IMR-90 (cell line): ENCODE measurements at regions not wholly inside any gene's neighbourhood (a gene's known extent, or its start where the extent isn't known, plus 50 kb on each side); places are given as distances from the start of the nearest gene placed in this dataset.

ENCODE experiments used
- ATAC-seq: fragments of 200-7000 bp; cut with Tn5 transposase; 2 replicates; pipeline ENCODE4 v1.9.1; 2020; ENCODE audit warnings: low read depth, mild to moderate bottlenecking, moderate library complexity
- BruUV-seq: library from RNA; stranded (reverse); fragments of 400-500 nt; replicated peaks from 2 replicates; lab custom pipeline; 2021; lab: Mats Ljungman, UMichigan
- CTCF ChIA-PET: fragments of 300-600 bp; formaldehyde crosslinking; extraction: SDS; loops from one replicate; lab custom pipeline; 2021; ENCODE audit warnings: antibody characterized with exemption; lab: Yijun Ruan, JAX
- POLR2A ChIA-PET: fragments of 300-600 bp; sonication (Branson Sonifier 250); formaldehyde crosslinking; loops from one replicate; lab custom pipeline; 2022; ENCODE audit warnings: antibody characterized with exemption; ENCODE audit not compliant: unreplicated experiment; lab: Charles Lee
- DNase-seq: peaks from one replicate; pipeline ENCODE4 v3.0.0; 2013
- H2AFZ ChIP-seq: replicated peaks from 2 replicates; pipeline ENCODE3; 2013; ENCODE audit warnings: low read length, mild to moderate bottlenecking; ENCODE audit not compliant: poor library complexity
- H2AK5ac ChIP-seq: 2 replicates; pipeline ENCODE4 v1.6.1; 2013; ENCODE audit warnings: low read depth, low read length, inconsistent platforms
- H2AK9ac ChIP-seq: replicated peaks from 2 replicates; pipeline ENCODE3; 2013; ENCODE audit warnings: mild to moderate bottlenecking, low read depth, low read length, moderate library complexity; ENCODE audit not compliant: poor library complexity
- H2BK120ac ChIP-seq: 2 replicates; pipeline ENCODE4 v1.6.1; 2013; ENCODE audit warnings: low read depth, low read length, inconsistent platforms
- H2BK15ac ChIP-seq: 3 replicates; pipeline ENCODE4 v1.6.1; 2013; ENCODE audit warnings: low read depth, low read length, inconsistent platforms
- H2BK20ac ChIP-seq: 2 replicates; pipeline ENCODE4 v1.6.1; 2013; ENCODE audit warnings: low read depth, mild to moderate bottlenecking, inconsistent platforms, low read length, moderate library complexity
- H2BK5ac ChIP-seq: 2 replicates; pipeline ENCODE4 v1.6.1; 2013; ENCODE audit warnings: mild to moderate bottlenecking, low read depth, low read length, inconsistent platforms; ENCODE audit not compliant: poor library complexity, severe bottlenecking
- H3K14ac ChIP-seq: replicated peaks from 2 replicates; pipeline ENCODE4 v1.6.1; 2013; ENCODE audit warnings: low read depth, low read length, inconsistent platforms
- H3K18ac ChIP-seq: 2 replicates; pipeline ENCODE4 v1.6.1; 2013; ENCODE audit warnings: low read depth, low read length, control low read depth
- H3K23ac ChIP-seq: 2 replicates; pipeline ENCODE4 v1.6.1; 2013; ENCODE audit warnings: low read depth, low read length, inconsistent platforms
- H3K27ac ChIP-seq: 2 replicates; pipeline ENCODE4 v1.5.1; 2013; ENCODE audit warnings: mild to moderate bottlenecking, control low read depth, low read length; ENCODE audit not compliant: insufficient read depth
- H3K27me3 ChIP-seq: 2 replicates; pipeline ENCODE4 v1.6.1; 2013; ENCODE audit warnings: low read length; ENCODE audit not compliant: control insufficient read depth, insufficient read depth
- H3K36me3 ChIP-seq: 2 replicates; pipeline ENCODE4 v1.6.1; 2013; ENCODE audit warnings: low read length, mixed read lengths; ENCODE audit not compliant: control insufficient read depth, insufficient read depth
- H3K4ac ChIP-seq: 2 replicates; pipeline ENCODE4 v1.6.1; 2013; ENCODE audit warnings: low read depth, low read length, inconsistent platforms
- H3K4me1 ChIP-seq: 2 replicates; pipeline ENCODE4 v1.6.1; 2013; ENCODE audit warnings: low read length, mixed read lengths; ENCODE audit not compliant: control insufficient read depth, insufficient read depth
- H3K4me2 ChIP-seq: 2 replicates; pipeline ENCODE4 v1.6.1; 2013; ENCODE audit warnings: low read depth, mild to moderate bottlenecking, control low read depth, low read length, moderate library complexity
- H3K4me3 ChIP-seq: 2 replicates; pipeline ENCODE4 v1.5.1; 2013; ENCODE audit warnings: low read depth, mild to moderate bottlenecking, control low read depth, low read length, moderate library complexity; ENCODE audit not compliant: insufficient read depth
- H3K56ac ChIP-seq: 2 replicates; pipeline ENCODE4 v1.6.1; 2013; ENCODE audit warnings: low read length, inconsistent platforms; ENCODE audit not compliant: insufficient read depth; ENCODE audit errors: extremely low read depth
- H3K79me1 ChIP-seq, 2 experiments: 2 replicates each; pipeline ENCODE4 v1.6.1; 2013; ENCODE audit warnings: low read length in 2 of 2, inconsistent platforms in 1 of 2, low read depth in 1 of 2
- H3K9ac ChIP-seq: 2 replicates; pipeline ENCODE4 v1.6.1; 2013; ENCODE audit warnings: low read depth, low read length, control low read depth
- H3K9me1 ChIP-seq: 2 replicates; pipeline ENCODE4 v1.6.1; 2013; ENCODE audit warnings: low read length, inconsistent platforms; ENCODE audit not compliant: insufficient read depth
- H3K9me3 ChIP-seq: 2 replicates; pipeline ENCODE4 v1.6.1; 2013; ENCODE audit warnings: low read length; ENCODE audit not compliant: control insufficient read depth, insufficient read depth
- H4K20me1 ChIP-seq: 2 replicates; pipeline ENCODE4 v1.6.1; 2013; ENCODE audit warnings: low read length, inconsistent platforms; ENCODE audit not compliant: insufficient read depth
- H4K5ac ChIP-seq: 2 replicates; pipeline ENCODE4 v1.6.1; 2013; ENCODE audit warnings: mild to moderate bottlenecking, low read depth, low read length, control low read depth
- H4K8ac ChIP-seq, 2 experiments: 2 replicates each; pipeline ENCODE4 v1.6.1; 2013; ENCODE audit warnings: low read depth in 2 of 2, low read length in 2 of 2, control low read depth in 1 of 2, inconsistent platforms in 1 of 2
- H4K91ac ChIP-seq: 2 replicates; pipeline ENCODE4 v1.6.1; 2013; ENCODE audit warnings: low read depth, low read length, inconsistent platforms; ENCODE audit not compliant: insufficient read depth
- NFE2L2 ChIP-seq: fragments of 150-350 bp; IDR thresholded peaks from 2 replicates; pipeline ENCODE4 v1.6.1; 2016; ENCODE audit warnings: low read depth, mild to moderate bottlenecking, low read length
- RAD21 ChIP-seq: IDR thresholded peaks from 2 replicates; pipeline ENCODE4 v1.6.1; 2012; ENCODE audit warnings: low read length, improper control_type of control experiment
- SMC3 ChIP-seq: fragments of 150-350 bp; IDR thresholded peaks from 2 replicates; pipeline ENCODE4 v1.6.1; 2016; ENCODE audit warnings: low read depth, mild to moderate bottlenecking, antibody characterized with exemption, low read length, moderate library complexity
- WGBS, 2 experiments: methylation state at CpG; one replicate each; pipeline versions ENCODE4 v1.1.5 to v1.1.7; 2013; ENCODE audit warnings: missing lambda C conversion rate in 2 of 2; ENCODE audit not compliant: insufficient read length in 1 of 2; ENCODE audit errors: extremely low coverage in 2 of 2; 5-methylcytosine and 5-hydroxymethylcytosine counted together
- dilution Hi-C: fragments of 300-500 bp; cut with HindIII; formaldehyde crosslinking; loops from one replicate; pipeline ENCODE4 v1.14.3; 2018; ENCODE audit warnings: low sequenced_read_pairs; ENCODE audit not compliant: unreplicated experiment
- in situ Hi-C: fragments of 300-500 bp; cut with MboI; formaldehyde crosslinking; loops from 3 replicates; pipeline ENCODE4 v1.14.3; 2019; ENCODE audit warnings: low sequenced_read_pairs, inconsistent platforms, mixed read lengths
- intact Hi-C: fragments of 100-400 bp; cut with micrococcal nuclease; formaldehyde crosslinking; loops from 2 replicates; pipeline ENCODE4 v1.10.0; 2022

GRCh38 chr18:77539860-77540259, 290.2 kb downstream of the GALR1 start:
- H3K36me3 ChIP-seq = no peaks in the 10 kb centered on the region
- H2BK20ac ChIP-seq = no peak overlapping the region
- no peak overlapping the region for H3K4me3 ChIP-seq
- no peak overlapping the region for H3K4ac ChIP-seq
- H3K9me1 ChIP-seq = no peaks in the 10 kb centered on the region
- H3K18ac ChIP-seq = no peak overlapping the region
- H2AFZ ChIP-seq = no peak overlapping the region
- H3K4me2 ChIP-seq = no peak overlapping the region
- H3K23ac ChIP-seq = no peak overlapping the region
- DNase-seq (no peak), ATAC-seq (no peak)
- no peak overlapping the region for H2BK5ac ChIP-seq
- no peaks in the 10 kb centered on the region for H4K20me1 ChIP-seq
- no peak overlapping the region for H3K9ac ChIP-seq
- TF ChIP-seq SMC3 (no peak), NFE2L2 (no peak), RAD21 (no peak)
- H3K4me1 ChIP-seq = no peaks in the 10 kb centered on the region
- H2AK9ac ChIP-seq = no peak overlapping the region
- H3K27ac ChIP-seq = no peak overlapping the region
- in situ Hi-C loops = no loop called here
- no peaks in the 10 kb centered on the region for H3K27me3 ChIP-seq
- no peak overlapping the region for H2BK15ac ChIP-seq
- H3K79me1 ChIP-seq = no peaks in the 10 kb centered on the region
- no CpG with 5 or more reads among the region's 6 CpGs for WGBS, 2 experiments
- no TSS peak for BruUV-seq
- intact Hi-C loops = no loop called here
- no peak overlapping the region for H2BK120ac ChIP-seq
- dilution Hi-C loops = no loop called here
- ChIA-PET POLR2A (no interaction called here), CTCF (no interaction called here)
- no peak overlapping the region for H3K56ac ChIP-seq
- H2AK5ac ChIP-seq = no peak overlapping the region
- H4K91ac ChIP-seq = no peak overlapping the region
- no peak overlapping the region for H3K14ac ChIP-seq
- no peak overlapping the region for H4K8ac ChIP-seq
- peaks cover 4% of the 10 kb centered on the region; the same call in 1 of the 2 replicates for H3K9me3 ChIP-seq
- H4K5ac ChIP-seq = no peak overlapping the region
